ENCODE measurements at regions not wholly inside any gene's neighbourhood (a gene's known extent, or its start where the extent isn't known, plus 50 kb on each side); places are given as distances from the start of the nearest gene placed in this dataset.

DNA sequence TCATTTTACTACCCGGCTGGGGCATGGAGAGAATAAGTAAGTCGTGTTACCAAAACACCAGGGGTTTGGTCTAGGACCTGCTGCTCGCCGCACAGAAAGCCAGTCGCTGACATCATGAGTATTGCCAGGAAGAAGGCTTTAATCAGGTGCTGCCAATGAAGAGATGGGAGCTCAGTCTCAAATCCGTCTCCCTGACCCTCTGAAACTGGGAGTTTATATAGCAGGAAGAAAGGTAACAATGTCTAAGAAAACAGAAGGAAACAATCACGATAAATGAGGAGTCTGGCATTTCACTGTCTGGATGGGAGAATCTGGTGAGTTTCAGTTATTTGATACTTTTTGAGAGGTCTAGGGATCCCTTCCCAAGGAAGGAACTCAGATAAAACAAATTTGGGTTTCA is 437.9 kb upstream of the JARID2 start:
- DNase-seq (ENCODE audit: low spot score) = no peak
- no peak for ATAC-seq (ENCODE audit: low FRiP score)
- TF ChIP-seq, protein P1, sequence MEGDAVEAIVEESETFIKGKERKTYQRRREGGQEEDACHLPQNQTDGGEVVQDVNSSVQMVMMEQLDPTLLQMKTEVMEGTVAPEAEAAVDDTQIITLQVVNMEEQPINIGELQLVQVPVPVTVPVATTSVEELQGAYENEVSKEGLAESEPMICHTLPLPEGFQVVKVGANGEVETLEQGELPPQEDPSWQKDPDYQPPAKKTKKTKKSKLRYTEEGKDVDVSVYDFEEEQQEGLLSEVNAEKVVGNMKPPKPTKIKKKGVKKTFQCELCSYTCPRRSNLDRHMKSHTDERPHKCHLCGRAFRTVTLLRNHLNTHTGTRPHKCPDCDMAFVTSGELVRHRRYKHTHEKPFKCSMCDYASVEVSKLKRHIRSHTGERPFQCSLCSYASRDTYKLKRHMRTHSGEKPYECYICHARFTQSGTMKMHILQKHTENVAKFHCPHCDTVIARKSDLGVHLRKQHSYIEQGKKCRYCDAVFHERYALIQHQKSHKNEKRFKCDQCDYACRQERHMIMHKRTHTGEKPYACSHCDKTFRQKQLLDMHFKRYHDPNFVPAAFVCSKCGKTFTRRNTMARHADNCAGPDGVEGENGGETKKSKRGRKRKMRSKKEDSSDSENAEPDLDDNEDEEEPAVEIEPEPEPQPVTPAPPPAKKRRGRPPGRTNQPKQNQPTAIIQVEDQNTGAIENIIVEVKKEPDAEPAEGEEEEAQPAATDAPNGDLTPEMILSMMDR (IDR thresholded peaks at IDR 0.05) = no peak

- ATAC-seq (ENCODE audit: low FRiP score) (no peak), DNase-seq (ENCODE audit: low spot score) (no peak)
- TF ChIP-seq, protein P1 (IDR thresholded peaks at IDR 0.05) = no peak
Measured at GRCh38 chr6:14810021-14810420, 435.8 kb upstream of the JARID2 start.

GRCh38 chr6:14811775-14812428 is 434.0 kb upstream of the JARID2 start:
- TF ChIP-seq, protein P1 (IDR thresholded peaks at IDR 0.05) = no peak
- ATAC-seq (ENCODE audit: low FRiP score) (peak; percentile 41), DNase-seq (ENCODE audit: low spot score) (no peak)

DNA sequence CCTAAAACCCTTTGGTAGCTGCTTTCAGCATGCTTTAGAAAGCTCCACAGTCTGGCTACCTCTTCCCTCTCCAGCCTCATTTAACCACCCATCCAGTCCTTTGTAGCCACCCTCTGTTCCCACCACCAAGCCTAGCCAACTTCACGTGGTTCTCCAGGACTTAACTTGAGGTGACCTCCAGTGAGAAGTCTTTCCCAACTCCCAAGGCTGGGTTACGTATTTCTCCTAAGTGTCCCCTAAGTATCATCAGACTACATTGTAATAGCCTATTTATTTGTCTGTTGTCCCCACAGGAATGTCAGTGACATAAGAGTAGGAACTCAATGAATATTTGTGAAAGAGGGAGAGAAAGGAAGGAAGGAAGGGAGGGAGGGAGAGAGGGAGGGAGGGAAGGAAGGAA is 431.9 kb upstream of the JARID2 start:
- TF ChIP-seq, protein P1 (IDR thresholded peaks at IDR 0.05) = no peak
- DNase-seq (ENCODE audit: low spot score) (no peak), ATAC-seq (ENCODE audit: low FRiP score) (no peak)

DNA sequence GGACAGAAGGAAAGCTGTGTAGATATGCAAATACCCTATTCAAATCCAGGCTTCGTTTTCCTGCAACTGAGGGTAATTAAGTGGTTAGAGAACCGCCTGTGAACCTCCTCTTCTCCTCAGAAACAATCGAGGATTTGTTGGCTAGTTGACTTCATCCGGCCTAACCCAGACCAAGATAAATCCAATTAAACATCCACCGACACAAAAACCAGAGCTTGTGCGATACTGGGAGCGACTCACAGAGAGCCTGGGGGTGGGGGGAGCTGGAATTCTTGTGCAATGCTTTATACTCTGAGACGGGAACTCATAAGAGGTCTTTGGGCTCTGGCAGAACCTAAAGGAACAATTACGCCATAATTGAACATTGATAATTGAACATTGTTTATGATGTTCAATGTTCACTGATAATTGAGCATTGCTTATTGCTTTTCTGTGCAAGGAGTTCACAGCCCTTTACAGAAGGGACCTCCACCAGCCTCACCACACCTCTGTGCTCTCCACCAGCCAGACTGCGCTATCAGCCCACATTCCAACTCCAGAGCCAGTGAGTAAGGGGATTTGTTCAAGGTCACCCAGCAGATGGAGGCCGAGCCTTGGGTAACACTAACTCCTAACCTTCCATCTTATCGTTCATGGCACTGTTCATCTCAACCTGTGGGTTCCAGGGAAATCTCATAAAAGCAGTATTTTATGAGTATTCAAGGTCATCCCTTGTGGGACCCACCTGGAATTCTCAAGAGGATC is 429.6 kb upstream of the JARID2 start:
- TF ChIP-seq, protein P1 (IDR thresholded peaks at IDR 0.05) = no peak
- no peak for ATAC-seq (ENCODE audit: low FRiP score)
- no peak for DNase-seq (ENCODE audit: low spot score)

- ATAC-seq (ENCODE audit: low FRiP score) (no peak), DNase-seq (ENCODE audit: low spot score) (no peak)
- TF ChIP-seq, protein P1 (IDR thresholded peaks at IDR 0.05) = no peak
Measured at GRCh38 chr6:14817074-14817473, 428.8 kb upstream of the JARID2 start.

DNA sequence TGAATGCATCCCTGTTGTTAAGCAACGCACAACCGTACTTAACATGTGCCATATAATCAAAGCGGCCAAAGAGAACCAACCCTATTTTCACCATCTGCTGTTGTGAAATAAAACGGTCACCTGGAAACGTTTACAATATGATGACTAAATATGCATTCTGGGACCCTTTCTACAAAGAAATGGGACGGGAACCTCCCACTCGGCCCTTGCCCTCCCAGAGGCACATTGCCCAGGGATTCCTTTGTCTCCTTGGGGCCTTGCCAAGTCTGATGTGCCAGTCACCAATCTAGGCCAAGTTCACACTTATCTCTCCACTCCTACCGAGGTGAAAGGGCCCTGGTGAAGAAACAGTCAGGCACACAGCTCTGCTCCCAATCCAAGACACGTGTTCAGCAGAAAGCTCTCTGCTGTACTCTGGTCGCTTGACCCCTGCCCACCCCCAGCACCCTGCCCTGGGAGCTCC is 427.4 kb upstream of the JARID2 start:
- TF ChIP-seq, protein P1 (IDR thresholded peaks at IDR 0.05) = no peak
- ATAC-seq (ENCODE audit: low FRiP score) = peak; percentile 33
- DNase-seq (ENCODE audit: low spot score) = no peak

Measured in omental fat pad (tissue), 3 donors.